Middle frontal gyrus (tissue), 1 donor: ENCODE measurements at regions not wholly inside any gene's neighbourhood (a gene's known extent, or its start where the extent isn't known, plus 50 kb on each side); places are given as distances from the start of the nearest gene placed in this dataset.
"Not testable (repeated sequence)": the region's sequence is repeated elsewhere in the genome, so short reads cannot be mapped to it uniquely, and the experiment has no call there.

Experiments
- DNase-seq: peaks from one replicate; pipeline ENCODE4 v3.0.0-alpha.2; 2015; ENCODE audit warnings: low spot score; ENCODE audit errors: extremely low spot score

- no peak for DNase-seq
Measured at GRCh38 chr9:104980039-104980654, 52.2 kb upstream of the ABCA1 start.

- no peak for DNase-seq
Measured at GRCh38 chr9:104981543-104982129, 53.7 kb upstream of the ABCA1 start.

DNA sequence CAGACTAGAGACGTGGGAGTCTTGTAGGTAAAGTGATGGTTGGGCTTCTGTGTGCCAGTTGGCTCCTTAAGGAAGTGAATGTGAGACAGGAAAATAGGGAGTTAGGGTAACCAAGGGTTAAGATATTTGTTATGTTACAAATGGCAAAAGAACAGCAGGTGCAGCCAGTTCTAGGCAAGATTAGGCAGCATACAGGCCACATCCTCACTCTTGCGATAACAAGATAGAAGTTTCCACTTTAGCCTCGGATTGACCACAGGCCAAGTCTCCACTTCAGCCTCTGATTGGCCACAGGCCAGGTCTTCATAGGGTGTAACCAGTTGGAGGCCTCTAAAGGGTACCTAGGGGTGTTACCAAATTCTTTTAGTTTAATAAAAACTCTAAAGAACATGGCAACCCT is 54.6 kb upstream of the ABCA1 start:
- DNase-seq = no peak

GRCh38 chr9:104983491-104983890 is 55.5 kb upstream of the ABCA1 start:
- DNase-seq = no peak

GRCh38 chr9:104984121-104984520 is 56.2 kb upstream of the ABCA1 start:
- DNase-seq = no peak

DNA sequence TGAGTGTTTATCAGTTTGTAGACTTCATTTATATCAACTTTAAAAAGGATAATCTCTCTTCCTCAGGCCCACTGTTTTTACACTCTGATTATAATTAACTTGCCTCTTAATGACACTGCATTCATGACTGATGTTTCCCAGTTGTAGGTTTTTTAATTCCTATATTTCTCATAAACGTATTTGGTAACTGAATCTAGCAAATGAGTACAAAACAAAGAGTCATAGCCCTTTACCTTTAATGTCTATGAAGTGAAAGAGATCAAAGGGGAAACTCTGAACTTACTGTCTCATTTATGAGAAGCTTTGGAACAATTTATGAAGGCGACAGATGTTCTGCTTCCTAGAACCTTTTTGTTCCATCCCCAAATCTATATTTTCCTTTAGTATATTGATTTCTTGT is 56.6 kb upstream of the ABCA1 start:
- no peak for DNase-seq

DNA sequence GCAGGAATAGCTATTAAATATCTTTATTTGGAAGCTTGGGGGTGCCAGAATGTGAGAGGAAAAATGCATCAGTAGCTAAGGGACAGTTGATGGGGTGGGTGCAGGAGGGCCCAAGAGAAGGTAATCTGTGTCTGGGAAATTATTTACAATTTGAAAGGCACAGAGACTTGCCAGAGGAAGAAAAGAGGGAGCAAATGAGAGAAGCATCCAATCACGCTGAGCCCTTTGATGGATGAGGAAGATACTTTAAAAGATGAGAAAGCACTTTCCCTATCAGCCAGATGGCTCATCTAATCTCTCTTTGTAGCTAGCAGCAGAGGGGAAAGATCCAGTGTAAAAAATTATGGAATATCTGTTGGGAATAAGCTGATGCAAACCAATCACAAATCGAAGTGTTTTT is 57.0 kb upstream of the ABCA1 start:
- DNase-seq = no peak

DNA sequence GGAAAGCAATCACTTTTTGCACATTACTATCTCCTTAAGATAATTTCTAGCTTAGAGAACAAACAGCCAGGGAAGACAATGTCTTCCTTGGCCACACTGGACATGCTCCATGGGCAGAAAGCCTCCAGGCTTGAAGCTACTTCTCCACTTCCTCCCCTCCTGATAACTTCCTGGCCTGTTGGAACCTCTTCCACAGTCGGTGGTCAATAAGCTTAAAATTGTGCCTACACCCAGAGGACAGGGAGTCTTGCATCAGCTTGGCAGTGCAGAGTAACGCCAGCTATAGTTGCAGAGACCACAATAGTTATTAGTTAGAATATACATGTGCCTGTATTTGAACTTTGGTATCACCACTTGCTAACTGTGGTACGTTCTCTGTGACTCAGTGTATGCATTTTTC is 58.1 kb upstream of the ABCA1 start:
- no peak for DNase-seq

DNA sequence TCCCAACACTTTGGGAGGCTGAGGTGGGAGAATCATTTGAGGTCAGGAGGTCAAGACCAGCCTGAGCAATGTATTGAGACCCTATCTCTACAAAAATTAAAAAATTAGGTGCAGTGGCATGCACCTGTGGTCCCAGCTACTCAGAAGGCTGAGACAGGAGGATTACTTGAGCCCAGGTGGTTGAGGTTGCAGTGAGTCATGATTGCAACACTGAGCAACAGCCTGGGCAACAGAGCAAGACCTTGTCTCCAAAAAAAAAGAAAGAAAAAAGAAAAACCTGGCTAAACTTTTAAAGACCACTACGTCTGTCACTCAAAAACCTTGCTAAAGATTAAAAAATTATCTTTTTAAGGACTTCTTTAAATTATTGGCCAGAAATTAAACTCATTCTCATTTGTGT is 59.8 kb upstream of the ABCA1 start:
- DNase-seq = no peak

DNA sequence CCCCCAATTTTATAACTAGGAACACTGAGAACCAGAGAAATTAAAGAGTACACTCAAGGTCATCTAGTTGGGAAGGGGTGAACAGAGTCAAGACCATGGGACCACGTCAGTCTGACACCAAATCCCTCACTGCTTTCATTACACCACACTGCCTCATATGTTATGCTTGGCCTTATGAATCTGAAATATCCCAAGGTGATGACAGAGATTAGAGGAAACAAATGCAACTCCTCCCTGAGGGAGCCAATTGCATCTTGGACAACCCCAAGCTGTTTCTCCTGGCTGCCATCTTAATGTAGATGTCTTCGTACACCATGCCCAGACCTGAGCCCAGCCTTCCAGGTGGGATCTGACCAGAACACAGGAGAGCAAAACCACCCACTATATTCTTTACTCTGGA is 60.6 kb upstream of the ABCA1 start:
- no peak for DNase-seq

DNA sequence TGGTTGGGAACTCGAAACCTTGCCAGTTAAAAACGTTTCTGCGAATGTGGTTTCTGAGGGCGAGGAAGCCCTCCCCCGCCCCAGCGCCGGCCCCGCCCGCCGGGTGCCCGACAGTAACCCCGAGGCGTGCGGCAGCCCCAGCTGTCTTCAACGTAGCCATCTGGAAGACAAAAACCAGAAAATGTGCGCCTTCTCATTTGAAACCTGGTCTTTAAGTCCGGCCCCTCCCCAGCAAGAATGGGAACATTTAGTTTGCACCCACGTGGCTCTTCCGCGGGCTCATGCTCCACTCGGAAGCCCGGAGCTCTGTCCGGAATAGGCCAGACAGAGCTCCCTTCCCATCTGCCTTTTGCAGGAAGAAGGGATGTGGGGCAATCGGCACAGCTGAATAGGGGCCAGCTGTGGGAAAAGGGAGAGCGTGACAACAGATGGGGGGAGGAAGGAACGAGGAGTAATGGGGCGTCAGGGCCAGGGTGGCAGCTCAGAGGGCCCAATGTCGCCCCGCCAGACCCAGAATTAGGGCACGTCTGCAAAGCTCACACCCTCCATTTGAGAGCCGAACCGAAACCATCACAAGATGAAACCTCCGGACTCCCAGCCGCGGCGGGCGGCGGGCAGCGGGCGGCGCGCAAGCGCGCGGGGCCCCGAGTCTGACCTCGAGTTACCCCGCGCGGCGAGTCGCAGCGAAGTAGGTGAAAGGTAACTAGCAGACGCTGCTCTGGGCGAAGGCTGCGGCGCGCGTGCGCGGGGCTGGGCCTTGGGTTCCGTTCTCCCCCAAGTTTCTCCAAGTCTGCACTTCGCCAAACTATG is 63.4 kb upstream of the ABCA1 start:
- peak; percentile 66 for DNase-seq

GRCh38 chr9:104992659-104993058 is 64.7 kb upstream of the ABCA1 start:
- DNase-seq = no peak

DNA sequence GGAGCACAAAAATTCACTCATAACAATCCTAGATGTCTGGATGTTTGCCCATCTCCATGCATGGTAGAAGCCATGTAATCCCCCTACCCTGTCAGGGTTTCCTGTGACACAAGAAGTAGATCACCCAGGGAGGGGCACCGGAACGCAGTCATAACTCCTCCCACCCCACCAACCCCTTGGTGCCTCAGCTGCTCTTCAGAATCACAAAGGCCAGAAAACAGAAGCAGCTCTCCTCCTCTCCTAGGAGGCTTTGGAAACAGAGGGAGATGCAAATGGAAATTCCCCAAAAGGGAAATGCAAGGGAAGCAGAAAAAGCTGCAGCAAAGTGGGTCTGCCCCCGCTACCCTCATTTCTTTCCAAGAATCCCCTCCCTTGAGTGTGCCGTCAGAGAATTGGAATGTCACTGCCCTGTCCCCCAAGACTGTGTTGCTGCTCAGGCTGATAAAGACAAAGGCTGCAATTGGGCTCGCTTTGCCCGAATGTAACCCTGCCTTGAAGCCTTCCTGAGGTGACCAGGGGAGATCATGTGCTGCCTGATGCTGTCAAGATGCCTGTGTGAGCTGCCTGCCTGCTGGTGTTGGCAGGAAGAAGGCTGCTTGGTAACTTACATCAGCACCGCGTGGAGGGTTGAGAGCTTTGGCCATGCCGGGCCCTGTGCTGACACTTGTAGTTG is 65.5 kb upstream of the ABCA1 start:
- no peak for DNase-seq

DNA sequence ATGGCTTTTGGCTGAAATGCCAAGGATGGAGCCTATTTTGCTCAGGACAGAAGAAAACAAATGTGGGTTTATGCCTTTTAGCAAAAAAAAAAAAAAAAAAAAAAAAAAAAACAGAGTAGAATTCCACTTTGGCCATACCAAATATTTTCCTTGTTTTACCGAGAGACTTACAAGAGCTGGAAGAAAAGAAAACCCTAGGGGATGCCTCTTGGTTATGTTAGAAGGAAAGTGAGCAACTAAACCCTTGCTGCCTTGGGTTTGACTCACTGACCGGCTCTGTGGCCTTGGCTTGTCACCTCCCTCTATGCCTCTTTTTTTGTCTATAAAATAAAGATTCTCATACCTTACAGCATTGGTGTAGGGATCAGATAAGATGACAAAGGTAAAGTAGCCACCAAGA is 69.6 kb upstream of the ABCA1 start:
- no peak for DNase-seq

DNA sequence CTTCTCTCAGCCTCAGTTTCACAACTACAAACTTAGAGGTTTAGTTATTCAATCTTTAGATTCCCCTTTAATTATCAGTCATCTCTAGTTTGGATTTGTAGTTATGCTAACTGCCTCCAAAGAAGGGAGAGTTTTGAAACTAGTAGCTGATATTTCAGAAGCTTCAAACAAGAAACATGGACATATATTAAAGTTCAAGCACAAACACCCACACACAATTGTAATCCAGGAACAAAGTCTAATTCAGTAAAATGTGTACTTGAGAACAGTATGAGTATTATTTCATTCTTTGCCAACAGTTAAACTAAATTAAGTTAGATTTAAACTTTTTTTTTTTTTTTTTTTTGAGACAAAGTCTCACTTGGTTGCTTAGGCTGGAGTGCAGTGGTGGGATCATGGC is 71.2 kb upstream of the ABCA1 start:
- no peak for DNase-seq

DNA sequence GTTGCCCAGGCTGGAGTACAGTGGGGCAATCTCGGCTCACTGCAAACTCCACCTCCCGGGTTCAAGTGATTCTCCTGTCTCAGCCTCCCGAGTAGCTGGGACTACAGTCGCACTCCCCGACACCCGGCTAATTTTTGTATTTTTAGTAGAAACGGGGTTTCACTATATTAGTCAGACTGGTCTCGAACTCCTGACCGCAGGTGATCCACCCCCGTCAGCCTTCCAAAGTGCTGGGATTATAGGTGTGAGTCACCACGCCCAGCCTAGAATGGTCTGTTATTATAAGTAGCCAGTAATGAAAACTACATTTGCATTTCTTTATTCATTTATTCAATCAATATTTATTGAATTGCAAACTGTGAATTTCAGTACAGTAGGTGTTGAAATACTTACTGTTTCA is 72.6 kb upstream of the ABCA1 start:
- not testable (repeated sequence) for DNase-seq

DNA sequence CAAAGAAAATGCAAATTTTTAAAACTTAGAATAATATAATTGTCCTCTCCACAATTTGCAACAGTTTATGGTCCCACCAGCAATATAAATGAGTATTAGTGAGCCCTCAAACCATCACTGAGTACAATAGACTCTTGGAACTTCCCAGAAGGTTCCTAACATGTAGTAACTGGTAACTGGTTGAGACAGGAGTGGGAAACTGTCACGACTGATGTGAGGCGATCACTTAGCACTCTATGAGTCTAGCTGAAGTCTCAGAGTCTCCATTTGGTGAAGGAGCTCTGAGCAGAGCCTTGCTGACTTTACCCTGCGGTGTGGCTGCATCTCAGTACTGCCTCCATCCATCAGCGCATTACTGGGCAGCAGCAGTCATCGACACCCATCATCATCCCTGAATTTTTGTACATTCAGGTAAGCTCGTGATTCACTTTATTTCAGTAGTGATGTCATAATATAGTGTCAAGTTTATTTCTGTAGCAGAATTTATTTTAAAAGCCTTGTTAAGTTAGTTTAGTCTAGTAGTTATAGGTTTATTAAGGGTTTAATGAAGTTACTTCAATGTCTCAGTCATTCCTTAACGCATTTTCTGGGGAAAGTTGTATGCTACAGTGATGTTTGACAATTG is 76.6 kb upstream of the ABCA1 start:
- DNase-seq = no peak

DNA sequence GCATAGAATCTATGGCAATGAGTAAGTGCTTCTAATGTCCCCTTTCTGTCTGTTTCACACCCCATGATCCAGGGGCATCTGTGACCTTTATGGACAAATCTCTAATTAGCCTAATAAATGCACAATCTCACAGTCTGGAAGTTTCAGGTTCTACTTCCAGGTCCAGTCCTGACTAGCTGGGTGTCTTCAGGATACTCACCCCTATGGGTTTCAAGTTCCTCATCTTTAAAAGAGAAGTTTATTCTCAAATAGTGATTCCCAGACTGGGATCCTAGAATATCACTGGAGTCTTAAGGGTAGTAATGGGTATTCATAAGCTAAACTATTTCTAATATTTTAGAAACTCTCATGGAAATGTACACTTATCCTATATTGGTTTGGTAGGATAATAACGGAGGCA is 77.2 kb upstream of the ABCA1 start:
- DNase-seq = no peak

GRCh38 chr9:105006514-105006913 is 78.6 kb upstream of the ABCA1 start:
- DNase-seq = no peak

- DNase-seq = no peak
Measured at GRCh38 chr9:105007143-105007542, 79.2 kb upstream of the ABCA1 start.

- DNase-seq = not testable (repeated sequence)
Measured at GRCh38 chr9:105010089-105010488, 82.1 kb upstream of the ABCA1 start.

GRCh38 chr9:105021917-105022316 is 94.0 kb upstream of the ABCA1 start:
- no peak for DNase-seq
